ENCODE measurements at regions not wholly inside any gene's neighbourhood (a gene's known extent, or its start where the extent isn't known, plus 50 kb on each side); places are given as distances from the start of the nearest gene placed in this dataset.

GRCh38 chr2:81786811-81787210, 1482.3 kb upstream of the LRRTM1 start:
- no peak for FAIRE-seq

DNA sequence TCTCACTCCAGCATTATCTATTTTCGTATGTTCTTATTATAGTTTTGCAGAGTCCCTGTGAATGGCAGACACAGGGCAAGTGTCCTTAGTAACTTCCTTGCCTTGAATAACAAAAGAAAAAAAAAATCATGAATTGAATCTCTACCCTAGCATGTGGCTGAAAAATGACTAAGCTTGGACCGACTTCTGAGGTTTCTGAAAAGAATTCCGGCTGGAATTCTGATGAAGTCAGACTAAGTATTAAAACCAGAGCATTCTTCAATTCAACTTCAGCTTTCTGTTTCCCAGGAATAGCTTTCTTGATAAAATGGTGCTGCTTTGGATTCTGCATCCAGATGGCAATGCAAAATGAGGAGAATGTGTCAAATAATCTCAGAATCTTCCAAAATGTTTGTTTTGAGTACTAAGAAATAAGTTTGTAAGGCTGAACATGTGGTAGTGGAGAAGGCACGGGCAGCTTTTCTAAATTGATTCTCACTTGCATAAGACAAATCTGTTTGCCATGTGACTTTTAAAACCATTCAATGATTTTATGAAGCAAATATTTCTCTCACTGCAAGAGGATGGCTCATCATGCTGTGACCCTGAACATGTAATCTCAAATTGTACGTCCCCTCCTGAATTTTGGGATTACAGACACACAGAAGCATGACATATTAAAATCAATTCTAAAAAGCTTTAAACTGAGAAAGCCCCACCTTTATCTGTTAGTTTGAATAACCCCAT, 1462.8 kb upstream of the LRRTM1 start:
- peak; percentile 21 for FAIRE-seq

DNA sequence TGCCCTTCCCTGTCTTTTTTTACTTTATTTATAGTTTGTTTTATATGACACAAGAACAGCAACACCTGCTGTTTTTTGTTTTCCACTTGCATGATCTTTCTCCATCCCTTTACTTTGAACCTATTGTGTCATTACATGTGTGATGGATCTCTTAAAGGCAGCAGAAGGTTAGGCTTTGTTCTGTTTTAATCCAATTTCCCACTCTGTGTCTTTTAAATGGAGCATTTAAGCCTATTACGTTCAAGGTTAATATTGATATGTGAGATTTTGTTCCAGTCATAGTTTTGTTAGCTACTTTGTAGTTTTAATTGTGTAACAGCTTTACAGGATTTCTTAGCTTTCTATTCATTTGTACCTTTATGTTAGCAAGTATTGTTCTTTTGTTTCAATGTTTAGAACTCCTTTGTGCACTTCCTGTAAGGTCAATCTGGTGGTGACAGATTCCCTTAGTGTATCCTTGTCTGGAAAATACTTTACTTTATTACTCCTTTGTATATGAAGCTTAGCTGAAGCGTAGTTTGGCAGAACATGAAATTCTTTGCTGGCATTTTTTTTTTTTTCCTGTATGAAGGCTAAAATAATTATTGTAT, 1443.0 kb upstream of the LRRTM1 start:
- no peak for FAIRE-seq

DNA sequence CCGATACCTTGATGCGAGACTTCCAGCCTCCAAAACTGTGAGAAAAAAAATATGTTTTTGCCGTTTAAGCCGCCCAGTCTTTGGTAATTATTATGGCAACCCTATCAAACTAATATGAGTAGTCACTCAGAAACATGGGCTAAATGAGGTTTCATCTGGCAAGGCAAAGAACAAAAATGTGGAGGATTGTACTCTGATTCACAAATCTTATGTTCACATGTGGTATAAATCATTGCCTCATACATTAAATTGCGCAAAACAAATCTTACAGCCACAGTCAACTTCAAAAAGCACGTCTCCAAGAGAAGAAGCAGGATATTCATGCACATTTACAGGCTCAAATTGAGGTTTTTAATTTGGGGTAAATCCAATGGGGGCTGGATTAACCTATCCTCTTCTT, 1435.4 kb upstream of the LRRTM1 start:
- FAIRE-seq = no peak

DNA sequence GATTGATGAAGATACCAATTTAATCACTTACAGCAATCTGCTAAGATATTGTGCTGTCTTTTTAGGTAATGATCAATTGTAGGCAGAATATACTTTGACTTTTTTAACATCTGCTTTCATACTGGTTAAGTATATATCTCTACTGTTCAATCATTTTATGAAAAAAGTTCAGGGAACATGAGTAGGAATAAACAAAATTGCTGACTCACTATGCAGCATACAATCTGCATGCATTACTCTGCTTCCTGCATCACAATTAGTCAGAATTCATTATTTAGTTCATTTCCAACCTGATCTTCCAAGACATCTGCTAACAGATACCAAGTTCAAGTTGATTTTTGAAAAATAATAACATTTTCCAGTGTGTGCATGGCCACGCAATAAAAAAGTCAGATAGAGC, 1430.4 kb upstream of the LRRTM1 start:
- FAIRE-seq = no peak

DNA sequence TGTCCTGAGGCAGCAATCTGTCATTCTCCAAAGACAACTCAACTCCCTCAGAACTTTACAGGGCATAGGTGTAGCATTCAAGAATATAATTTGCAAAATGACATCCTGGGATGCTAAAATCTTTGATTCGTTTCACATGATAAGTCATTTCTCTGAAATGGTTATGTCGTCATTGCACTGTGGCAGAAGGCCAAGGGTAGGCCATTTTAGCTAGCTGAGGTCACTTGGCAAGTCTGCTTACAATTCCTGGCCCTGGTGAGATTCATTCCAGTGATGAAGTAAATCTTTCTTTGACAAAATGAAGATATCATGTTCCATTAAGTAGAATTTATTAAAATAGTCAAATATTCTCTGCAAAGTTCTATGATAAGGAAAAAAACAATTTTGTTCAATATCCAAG, 1410.3 kb upstream of the LRRTM1 start:
- FAIRE-seq = no peak

DNA sequence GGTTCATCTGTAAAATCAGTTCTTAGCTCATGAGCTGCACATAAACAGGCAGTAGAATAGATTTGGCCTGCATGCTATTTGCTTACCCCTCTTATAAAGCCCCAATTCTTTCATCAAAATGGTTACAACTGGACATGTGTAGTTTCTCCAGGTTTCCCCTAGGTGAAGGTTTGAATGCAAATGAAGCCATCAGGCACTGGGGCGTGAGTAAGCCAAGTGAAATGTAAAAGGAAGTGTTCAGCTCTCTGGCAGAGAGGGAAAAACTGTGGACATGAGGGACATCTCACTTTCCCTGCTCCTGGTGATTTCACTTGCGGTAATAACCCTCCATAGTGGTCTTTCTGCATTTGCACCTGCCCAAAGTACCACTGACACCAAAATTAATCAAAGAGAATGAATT, 1402.3 kb upstream of the LRRTM1 start:
- FAIRE-seq = no peak

- FAIRE-seq = no peak
Observed at GRCh38 chr2:81703831-81704230, 1399.3 kb upstream of the LRRTM1 start.

- FAIRE-seq = no peak
Observed at GRCh38 chr2:81692566-81692965, 1388.0 kb upstream of the LRRTM1 start.

DNA sequence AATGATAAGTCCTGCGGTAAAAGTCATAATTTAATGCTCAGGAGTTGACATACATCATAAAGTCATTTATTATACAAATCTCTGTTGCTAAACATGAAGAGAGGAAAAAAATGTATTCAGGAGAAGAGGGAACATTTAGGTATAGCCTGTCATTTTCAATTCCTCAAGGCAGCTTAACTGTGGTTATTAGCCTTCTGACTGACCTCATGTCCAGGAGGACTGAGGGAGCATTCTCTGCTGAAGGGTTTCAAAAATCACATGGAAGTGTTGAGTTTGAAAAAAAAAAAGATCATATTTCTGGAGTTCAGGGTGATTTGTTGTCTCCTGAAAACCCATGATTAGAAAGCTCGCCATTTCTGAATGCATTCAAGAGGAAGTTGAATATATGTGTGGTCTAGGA, 1371.1 kb upstream of the LRRTM1 start:
- FAIRE-seq = no peak

DNA sequence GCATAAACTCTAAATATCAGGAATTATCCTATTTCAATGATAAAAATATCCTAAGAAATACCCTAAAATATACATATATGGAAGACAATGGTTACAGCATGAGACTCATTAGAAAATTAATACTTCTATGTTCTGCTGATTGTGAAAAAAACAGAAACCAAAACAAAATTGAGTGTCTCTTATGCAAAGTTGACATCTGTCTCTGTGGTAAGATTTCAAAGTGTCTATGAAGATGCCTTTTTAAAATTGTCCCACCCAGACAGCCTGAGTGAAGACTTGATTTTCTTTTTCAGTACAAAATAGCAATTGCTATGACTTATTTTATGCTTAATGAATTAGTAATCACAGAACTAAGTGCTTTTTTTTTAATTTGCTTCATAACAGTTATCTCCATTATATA, 1368.4 kb upstream of the LRRTM1 start:
- no peak for FAIRE-seq

DNA sequence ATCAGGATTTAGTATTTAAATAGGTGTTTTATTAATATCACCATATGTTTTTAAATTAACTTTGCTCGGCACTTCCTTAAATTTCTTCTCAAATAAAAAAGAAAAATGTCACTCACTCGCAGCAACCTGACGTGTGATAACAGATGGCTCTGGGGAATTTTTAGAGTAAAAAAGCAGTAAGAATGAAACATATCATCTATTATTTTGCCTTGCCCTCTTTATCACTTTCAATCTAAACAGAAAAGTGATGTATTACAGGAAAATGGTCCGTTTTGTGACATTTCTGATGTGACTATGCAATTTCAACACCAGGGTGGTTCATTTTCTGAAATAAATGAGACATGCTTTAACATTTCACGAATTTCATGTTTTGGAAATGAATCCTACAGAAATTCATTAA, 1368.0 kb upstream of the LRRTM1 start:
- FAIRE-seq = no peak

DNA sequence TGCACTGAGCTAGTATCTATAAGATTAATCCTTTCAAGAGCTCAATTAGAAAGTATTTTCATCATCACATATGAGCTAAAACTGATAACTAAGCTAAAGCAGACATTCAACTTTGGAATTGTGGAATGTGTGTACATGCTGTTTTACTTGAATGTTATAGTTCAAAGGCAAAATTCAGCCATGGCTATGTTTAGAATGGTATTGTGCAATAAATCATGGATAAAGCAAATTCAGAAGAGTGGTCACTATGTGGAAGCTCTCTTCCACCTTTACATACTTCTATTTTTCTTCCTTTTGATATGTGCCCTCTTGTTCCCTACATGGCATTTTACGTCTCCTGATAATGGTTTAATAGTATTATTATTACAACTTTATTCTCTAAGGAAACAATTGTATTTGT, 1366.3 kb upstream of the LRRTM1 start:
- FAIRE-seq = no peak

DNA sequence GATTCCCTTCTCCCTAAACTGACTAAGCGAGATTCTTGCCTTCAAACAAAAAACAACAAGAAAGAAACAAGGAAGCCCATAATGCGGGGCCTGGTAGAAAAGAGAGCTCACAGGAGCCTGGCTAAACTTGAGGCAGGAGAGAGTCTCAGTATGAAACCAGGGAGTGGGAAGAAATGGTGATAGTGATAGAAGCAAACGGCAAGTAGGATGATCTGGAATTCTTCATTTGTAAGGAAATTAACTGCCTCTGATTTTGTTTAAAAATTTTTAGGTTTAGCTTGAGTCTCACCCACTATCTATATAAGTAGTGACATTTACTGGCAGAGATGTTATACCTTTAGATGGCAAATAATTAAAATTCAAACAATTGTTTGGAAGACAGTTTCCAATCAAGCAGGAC, 1356.5 kb upstream of the LRRTM1 start:
- no peak for FAIRE-seq

DNA sequence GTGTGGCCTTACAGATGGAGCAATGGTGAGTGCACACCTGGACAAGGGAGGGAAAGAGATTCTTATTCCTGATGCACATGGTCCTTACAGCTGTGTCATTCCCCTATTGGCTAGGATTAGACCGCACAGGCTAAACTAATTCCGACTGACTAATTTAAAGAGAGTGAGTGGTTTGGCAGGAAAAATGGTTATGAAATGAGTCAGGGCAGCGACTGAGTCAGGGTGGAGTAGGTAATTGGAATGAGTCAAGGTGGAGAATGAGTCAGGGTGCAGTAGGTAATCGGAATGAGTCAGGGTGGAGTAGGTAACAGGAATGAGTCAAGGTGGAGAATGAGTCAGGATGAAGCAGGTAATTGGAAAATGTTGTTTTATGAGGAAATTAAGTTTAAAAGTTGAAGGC, 1353.7 kb upstream of the LRRTM1 start:
- FAIRE-seq = no peak

DNA sequence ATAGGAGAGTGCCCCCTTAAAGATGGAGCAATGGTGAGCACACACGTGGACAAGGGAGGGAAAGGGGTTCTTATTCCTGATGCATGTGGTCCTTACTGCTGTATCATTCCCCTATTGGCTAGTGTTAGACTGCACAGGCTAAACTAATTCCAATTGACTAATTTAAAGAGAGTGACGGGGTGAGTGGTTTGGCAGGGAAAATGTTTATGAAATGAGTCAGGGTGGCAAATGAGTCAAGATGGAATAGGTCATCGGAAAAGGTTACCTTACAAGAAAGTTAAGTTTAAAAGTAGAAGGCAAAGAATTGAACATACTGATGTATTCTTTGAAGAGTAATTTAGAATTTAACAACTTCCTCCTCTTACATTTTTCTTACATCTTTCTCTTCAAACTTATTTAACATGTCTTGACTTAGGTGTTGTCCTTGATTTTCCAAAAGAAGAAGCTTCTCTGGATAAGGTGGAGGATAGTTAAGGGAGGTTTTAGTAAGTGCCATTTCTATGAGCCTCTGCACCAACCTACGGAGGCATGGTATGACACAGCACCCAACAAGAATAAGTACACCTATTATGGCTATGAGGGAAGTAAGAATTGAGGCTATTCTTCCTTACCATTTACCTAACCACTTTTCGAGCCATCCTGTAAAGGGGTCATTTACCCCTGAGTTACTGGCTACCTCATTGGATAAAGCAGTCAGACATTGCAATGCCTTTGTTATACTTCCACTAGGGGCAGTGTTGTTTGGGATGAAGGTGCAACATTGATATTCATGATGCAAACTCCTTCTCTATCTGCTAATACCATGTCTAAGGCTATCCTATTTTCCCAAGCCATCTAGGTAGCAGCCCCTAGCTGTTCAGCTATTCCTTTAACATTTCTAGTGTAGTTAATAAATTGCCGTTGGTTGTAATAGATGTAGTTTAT, 1345.8 kb upstream of the LRRTM1 start:
- FAIRE-seq = no peak

DNA sequence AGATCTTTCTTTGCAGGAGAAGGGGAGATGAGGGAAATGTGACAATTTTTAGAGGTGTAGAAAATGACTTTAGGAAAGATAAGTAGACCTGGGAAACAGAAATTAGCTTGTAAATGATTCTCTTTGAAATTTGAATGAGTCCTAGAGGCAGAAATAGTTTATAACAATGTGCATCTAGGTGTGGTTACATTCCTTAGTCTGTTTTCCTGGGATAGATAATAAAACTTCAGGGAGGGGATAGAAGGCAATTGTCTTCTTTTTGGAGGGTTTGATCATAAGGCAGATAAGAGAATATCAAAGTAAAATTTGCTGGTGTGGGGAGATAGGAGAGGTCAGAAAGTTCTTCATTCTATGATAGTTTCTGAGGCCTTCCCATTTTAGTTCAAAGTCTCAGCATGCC, 1344.3 kb upstream of the LRRTM1 start:
- no peak for FAIRE-seq

GRCh38 chr2:81648370-81648769, 1343.8 kb upstream of the LRRTM1 start:
- FAIRE-seq = no peak

GRCh38 chr2:81647715-81648230, 1343.2 kb upstream of the LRRTM1 start:
- FAIRE-seq = no peak

DNA sequence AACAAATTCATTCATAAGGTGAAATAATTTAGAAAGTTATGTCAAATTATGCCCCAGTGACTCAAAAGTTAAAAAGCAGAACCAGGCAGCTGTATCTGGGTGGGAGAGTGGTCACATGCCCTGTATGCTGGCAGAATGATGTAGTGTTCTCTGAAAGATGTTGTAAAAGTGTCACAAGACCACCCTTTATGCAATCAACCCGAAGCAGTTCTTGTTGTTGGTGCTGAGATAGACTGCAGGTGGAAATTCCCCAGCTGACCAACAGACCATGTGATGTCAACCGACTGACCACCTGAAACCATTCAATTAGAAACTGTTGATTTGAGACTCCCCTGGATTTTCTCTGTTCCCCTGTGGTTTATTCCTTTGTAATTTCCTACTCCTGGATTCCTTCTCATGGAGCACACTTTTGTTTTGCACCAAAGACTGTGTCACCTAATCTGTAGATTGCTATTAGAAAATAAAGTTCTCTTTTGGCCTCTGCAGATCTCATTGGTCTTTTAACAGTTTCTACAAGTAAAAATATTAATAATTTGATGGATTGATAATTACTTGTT, 1341.3 kb upstream of the LRRTM1 start:
- FAIRE-seq = no peak

GRCh38 chr2:81644189-81644588, 1339.6 kb upstream of the LRRTM1 start:
- no peak for FAIRE-seq

DNA sequence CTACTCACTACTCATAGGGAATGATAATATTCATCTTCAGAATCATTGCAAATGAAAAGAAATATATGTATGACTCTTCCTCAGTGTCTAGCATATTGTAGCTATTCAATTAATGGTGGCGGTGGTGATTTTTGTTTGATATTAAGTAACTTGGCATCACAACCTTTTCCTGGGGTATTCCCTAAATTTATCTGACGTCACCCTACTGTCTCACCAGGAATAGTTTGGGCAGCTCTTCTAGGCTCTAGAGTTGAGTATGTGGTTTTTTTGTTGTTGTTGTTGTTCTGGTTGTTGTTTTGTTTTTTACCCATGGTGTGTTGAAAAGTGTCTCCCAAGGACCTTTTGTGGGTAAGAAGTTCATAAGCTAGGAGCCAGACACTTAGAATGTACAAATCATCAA, 1320.3 kb upstream of the LRRTM1 start:
- no peak for FAIRE-seq

GRCh38 chr2:81600088-81600487, 1295.5 kb upstream of the LRRTM1 start:
- FAIRE-seq = no peak

Measured in endometrium (tissue), 2 donors.